Activated CD8-positive, alpha-beta T cell treated with anti-CD3 and anti-CD28 coated beads, Interleukin-2, amount 10 ng/mL, durations not matched to agents 7 days and 5 days (primary cell): ENCODE measurements at regions not wholly inside any gene's neighbourhood (a gene's known extent, or its start where the extent isn't known, plus 50 kb on each side); places are given as distances from the start of the nearest gene placed in this dataset.
A peak's percentile ranks its signal among the peaks of the same experiment; 100 is the strongest.

ENCODE experiments used
- ATAC-seq: fragments of 150-1000 bp; cut with Tn5 transposase; one replicate; pipeline ENCODE4 v1.10.0; 2021; ENCODE audit warnings: moderate library complexity
- CTCF ChIA-PET: fragments of 350-600 bp; sonication (Branson Sonifier 250); formaldehyde crosslinking; loops from one replicate; lab custom pipeline; 2021; ENCODE audit warnings: antibody characterized with exemption; lab: Charles Lee
- POLR2A ChIA-PET: fragments of 350-600 bp; sonication (Branson Sonifier 250); formaldehyde crosslinking; loops from one replicate; lab custom pipeline; 2021; ENCODE audit warnings: antibody characterized with exemption; lab: Charles Lee
- DNase-seq: peaks from one replicate; pipeline ENCODE4 v3.0.0-alpha.2; 2020
- H3K27ac Mint-ChIP-seq: one replicate; pipeline ENCODE4 v1.8.0; 2021; ENCODE audit warnings: mild to moderate bottlenecking, mixed read lengths
- H3K27me3 Mint-ChIP-seq: one replicate; pipeline ENCODE4 v1.8.0; 2021; ENCODE audit warnings: low read depth, mixed read lengths
- H3K36me3 Mint-ChIP-seq: one replicate; pipeline ENCODE4 v1.8.0; 2021; ENCODE audit warnings: low read depth, mixed read lengths
- H3K4me1 Mint-ChIP-seq: one replicate; pipeline ENCODE4 v1.8.0; 2021; ENCODE audit warnings: low read depth, mixed read lengths
- H3K4me3 Mint-ChIP-seq: one replicate; pipeline ENCODE4 v1.8.0; 2021; ENCODE audit warnings: mild to moderate bottlenecking, mixed read lengths
- H3K9me3 Mint-ChIP-seq: one replicate; pipeline ENCODE4 v1.8.0; 2022; ENCODE audit warnings: mixed read lengths; ENCODE audit not compliant: insufficient read depth

DNA sequence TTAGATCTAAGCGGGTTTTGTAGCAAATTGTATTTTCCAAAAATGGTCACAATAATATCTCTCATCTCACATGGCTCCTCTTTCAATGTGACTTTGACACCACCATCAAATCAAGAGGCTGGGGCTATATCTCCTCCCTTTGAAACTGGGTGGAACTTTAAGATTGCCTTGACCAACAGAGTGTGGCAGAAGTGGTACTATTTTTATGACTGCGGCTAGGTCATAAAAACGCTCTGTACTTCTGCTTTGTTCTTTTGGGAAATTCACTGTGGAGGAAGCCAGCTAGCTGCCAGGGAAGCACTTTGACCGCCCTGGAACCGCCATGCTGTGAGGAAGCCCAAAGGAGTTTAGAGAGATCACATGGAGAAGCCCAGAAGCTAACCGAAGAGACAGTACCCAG lies 50.7 kb upstream of the ACOT11 start:
- ChIA-PET POLR2A (no interaction called here), CTCF (no interaction called here)
- Mint-ChIP-seq H3K4me1 (peaks cover 16% of the 10 kb centered on the region), H3K4me3 (no peak overlapping the region), H3K9me3 (no peaks in the 10 kb centered on the region), H3K27ac (no peak overlapping the region), H3K36me3 (no peaks in the 10 kb centered on the region), H3K27me3 (peaks cover 43% of the 10 kb centered on the region)
- ATAC-seq (no peak), DNase-seq (no peak)

DNA sequence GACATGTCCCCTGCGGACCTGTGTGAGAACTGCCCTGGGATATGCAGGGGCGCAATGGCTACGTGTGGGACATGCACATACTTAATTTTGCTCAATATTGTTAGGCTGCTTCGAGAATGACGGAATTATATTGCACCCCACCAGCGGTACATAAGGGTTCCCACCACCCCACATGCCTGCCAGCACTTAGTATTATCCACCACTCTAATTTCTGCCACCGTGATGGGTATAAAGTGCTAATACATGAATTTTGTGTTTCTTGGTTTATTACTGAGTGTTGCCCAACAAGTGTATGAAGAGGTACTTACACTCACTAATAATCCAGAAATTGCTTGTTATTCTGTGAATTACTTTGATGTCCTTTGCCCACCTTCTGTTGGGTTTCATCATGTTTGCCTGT lies 52.1 kb upstream of the ACOT11 start:
- Mint-ChIP-seq H3K4me1 (peaks cover 14% of the 10 kb centered on the region), H3K9me3 (no peaks in the 10 kb centered on the region), H3K4me3 (no peak overlapping the region), H3K27me3 (peaks cover 40% of the 10 kb centered on the region), H3K36me3 (no peaks in the 10 kb centered on the region), H3K27ac (no peak overlapping the region)
- ChIA-PET POLR2A (no interaction called here), CTCF (no interaction called here)
- no peak for ATAC-seq
- DNase-seq: no peak

- H3K9me3 Mint-ChIP-seq: no peaks in the 10 kb centered on the region
- no peak overlapping the region for H3K27ac Mint-ChIP-seq
- no peak overlapping the region for H3K4me3 Mint-ChIP-seq
- no peaks in the 10 kb centered on the region for H3K36me3 Mint-ChIP-seq
- peaks cover 24% of the 10 kb centered on the region for H3K4me1 Mint-ChIP-seq
- ATAC-seq (no peak), DNase-seq (no peak)
- POLR2A ChIA-PET: no interaction called here
- CTCF ChIA-PET: interaction anchor here (1.4 kb wide), 1 partner anchor 133 kb away, joined by 3 read pairs; no protein-coding TSS in a partner anchor
- H3K27me3 Mint-ChIP-seq: peaks cover 33% of the 10 kb centered on the region
These were observed 54.4 kb upstream of the ACOT11 start for GRCh38 chr1:54493608-54494007.

GRCh38 chr1:54490361-54491248 lies 57.4 kb upstream of the ACOT11 start:
- Mint-ChIP-seq H3K4me3 (no peak overlapping the region), H3K27me3 (peaks cover 21% of the 10 kb centered on the region), H3K27ac (no peak overlapping the region), H3K36me3 (no peaks in the 10 kb centered on the region), H3K9me3 (no peaks in the 10 kb centered on the region), H3K4me1 (peaks cover 41% of the 10 kb centered on the region)
- no peak for ATAC-seq
- DNase-seq: no peak
- ChIA-PET CTCF (interaction anchor here (0.9 to 3.5 kb wide), 9 partner anchors 9 to 401 kb away, joined by 3 to 29 read pairs (median 9); partner anchors contain the start of genes CYB5RL, MRPL37 and SSBP3), POLR2A (no interaction called here)

DNA sequence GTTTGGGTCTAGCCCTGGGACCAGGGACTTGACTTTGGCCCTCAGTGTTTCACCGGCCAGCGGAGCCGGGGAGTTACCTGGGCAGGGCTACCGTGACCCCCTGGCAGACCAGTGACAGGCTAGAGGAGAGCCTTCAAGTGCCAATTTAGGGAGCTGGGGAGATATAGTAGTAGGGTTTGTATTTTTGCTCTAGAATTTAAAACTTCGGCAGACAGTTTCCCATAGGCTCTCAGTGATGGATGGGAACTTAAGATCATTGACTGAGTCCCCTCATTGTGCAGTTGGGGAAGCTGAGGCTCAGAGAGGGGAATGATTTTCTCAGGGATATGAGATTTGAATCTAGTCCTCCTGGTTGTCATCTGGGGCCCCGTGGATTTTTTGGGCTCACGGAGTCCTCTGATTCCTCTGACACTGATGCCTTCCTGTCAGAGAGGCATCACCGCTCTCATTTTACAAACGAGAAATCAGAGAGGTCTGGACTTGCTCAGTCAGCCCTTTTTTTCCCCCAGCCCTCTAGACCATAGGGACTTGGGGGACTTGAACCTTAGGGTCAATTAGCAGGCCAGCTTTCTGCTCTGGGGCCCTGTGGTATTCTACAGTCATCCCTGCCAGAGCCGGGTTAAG lies 58.3 kb upstream of the ACOT11 start:
- ATAC-seq (no peak), DNase-seq (no peak)
- Mint-ChIP-seq H3K4me3 (peak overlapping the region; percentile 83), H3K36me3 (no peaks in the 10 kb centered on the region), H3K9me3 (no peaks in the 10 kb centered on the region), H3K27me3 (peaks cover 21% of the 10 kb centered on the region), H3K4me1 (peaks cover 47% of the 10 kb centered on the region), H3K27ac (no peak overlapping the region)
- ChIA-PET CTCF (interaction anchor here (0.6 to 3.5 kb wide), 62 partner anchors 9 to 438 kb away, joined by 3 to 29 read pairs (median 4); partner anchors contain the start of genes CYB5RL, MRPL37, SSBP3 and TMEM59), POLR2A (interaction anchor here (1.2 to 3.5 kb wide), 2 partner anchors 83 to 95 kb away, joined by 3 to 34 read pairs; partner anchors contain the start of gene SSBP3)

GRCh38 chr1:54488779-54489626 lies 59.0 kb upstream of the ACOT11 start:
- H3K36me3 Mint-ChIP-seq: no peaks in the 10 kb centered on the region
- DNase-seq (peak; percentile 74), ATAC-seq (peak; percentile 79)
- H3K4me3 Mint-ChIP-seq: peak overlapping the region; percentile 83
- H3K4me1 Mint-ChIP-seq: peaks cover 48% of the 10 kb centered on the region
- H3K27me3 Mint-ChIP-seq: peaks cover 26% of the 10 kb centered on the region
- peak overlapping the region; percentile 68 for H3K27ac Mint-ChIP-seq
- H3K9me3 Mint-ChIP-seq: no peaks in the 10 kb centered on the region
- CTCF ChIA-PET: interaction anchor here (0.6 to 3.5 kb wide), 63 partner anchors 9 to 437 kb away, joined by 3 to 29 read pairs (median 4); partner anchors contain the start of genes CYB5RL, MRPL37, SSBP3 and TMEM59
- POLR2A ChIA-PET: interaction anchor here (1.2 to 3.5 kb wide), 2 partner anchors 82 to 94 kb away, joined by 3 to 34 read pairs; partner anchors contain the start of gene SSBP3

DNA sequence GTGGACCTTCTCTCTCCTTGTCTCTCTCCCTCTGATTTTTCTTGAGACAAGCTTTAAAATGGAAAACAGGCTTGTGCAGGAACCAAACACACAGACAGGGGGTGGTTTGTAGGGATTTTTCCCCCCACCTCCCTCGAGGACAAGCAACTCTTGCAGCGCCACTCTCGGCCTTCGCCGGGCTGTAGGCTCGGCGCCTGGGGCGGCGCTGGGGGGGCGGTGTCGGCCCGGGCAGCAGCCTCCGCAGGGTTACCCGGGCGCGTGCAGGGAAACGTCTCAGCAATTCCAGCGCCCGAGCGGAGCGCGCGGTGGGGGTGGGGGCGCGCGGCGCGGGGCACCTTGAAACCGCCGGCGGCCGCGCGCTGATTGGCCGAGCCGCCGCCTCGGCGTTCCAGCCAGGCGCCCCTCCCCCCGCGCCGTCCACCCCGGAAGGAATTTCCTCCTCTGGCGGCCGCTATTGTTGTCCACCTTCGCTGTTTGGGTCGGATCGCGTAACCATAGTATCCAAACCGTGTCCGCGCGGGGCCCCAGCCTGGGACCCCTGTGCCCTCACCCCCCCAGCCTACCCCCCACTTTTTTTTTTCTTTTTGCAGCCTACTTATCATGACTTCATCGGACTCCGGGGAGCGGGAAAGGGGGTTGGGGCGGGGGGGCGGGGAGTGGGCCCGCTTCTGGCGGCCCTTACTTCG lies 59.8 kb upstream of the ACOT11 start:
- peaks cover 27% of the 10 kb centered on the region for H3K27me3 Mint-ChIP-seq
- ATAC-seq: peak; percentile 50
- POLR2A ChIA-PET: interaction anchor here (1.2 to 3.5 kb wide), 2 partner anchors 81 to 93 kb away, joined by 3 to 34 read pairs; partner anchors contain the start of gene SSBP3
- CTCF ChIA-PET: interaction anchor here (1.0 to 3.5 kb wide), 24 partner anchors 9 to 407 kb away, joined by 3 to 29 read pairs (median 6); partner anchors contain the start of genes CYB5RL, MRPL37 and SSBP3
- peak; percentile 77 for DNase-seq
- H3K4me3 Mint-ChIP-seq: peak overlapping the region; percentile 83
- peaks cover 48% of the 10 kb centered on the region for H3K4me1 Mint-ChIP-seq
- H3K9me3 Mint-ChIP-seq: no peaks in the 10 kb centered on the region
- H3K36me3 Mint-ChIP-seq: no peaks in the 10 kb centered on the region
- peak overlapping the region; percentile 72 for H3K27ac Mint-ChIP-seq

- DNase-seq: no peak
- Mint-ChIP-seq H3K36me3 (no peaks in the 10 kb centered on the region), H3K4me1 (peaks cover 48% of the 10 kb centered on the region), H3K4me3 (peak overlapping the region; percentile 70), H3K9me3 (no peaks in the 10 kb centered on the region), H3K27ac (peak overlapping the region; percentile 76), H3K27me3 (peaks cover 27% of the 10 kb centered on the region)
- no peak for ATAC-seq
- POLR2A ChIA-PET: interaction anchor here (3.5 kb wide), 1 partner anchor 81 kb away, joined by 34 read pairs; the partner anchor contains the start of gene SSBP3
- CTCF ChIA-PET: interaction anchor here (1.1 to 3.5 kb wide), 7 partner anchors 11 to 627 kb away, joined by 4 to 29 read pairs (median 6); partner anchors contain the start of gene SSBP3
These were observed 60.4 kb upstream of the ACOT11 start for GRCh38 chr1:54487571-54488050.

GRCh38 chr1:54486907-54487306 lies 61.1 kb upstream of the ACOT11 start:
- POLR2A ChIA-PET: interaction anchor here (3.5 kb wide), 1 partner anchor 80 kb away, joined by 34 read pairs; the partner anchor contains the start of gene SSBP3
- Mint-ChIP-seq H3K4me3 (peak overlapping the region; percentile 70), H3K36me3 (no peaks in the 10 kb centered on the region), H3K27ac (no peak overlapping the region), H3K4me1 (peaks cover 50% of the 10 kb centered on the region), H3K9me3 (no peaks in the 10 kb centered on the region), H3K27me3 (peaks cover 27% of the 10 kb centered on the region)
- ATAC-seq (no peak), DNase-seq (no peak)
- CTCF ChIA-PET: interaction anchor here (0.6 to 3.5 kb wide), 12 partner anchors 10 to 627 kb away, joined by 3 to 29 read pairs (median 4); partner anchors contain the start of gene SSBP3

- POLR2A ChIA-PET: no interaction called here
- Mint-ChIP-seq H3K4me1 (peaks cover 59% of the 10 kb centered on the region), H3K27ac (no peak overlapping the region)
These were observed 62.6 kb upstream of the ACOT11 start for GRCh38 chr1:54485416-54485815.

More at GRCh38 chr1:54485416-54485815, 62.6 kb upstream of the ACOT11 start:
- H3K27me3 Mint-ChIP-seq: peaks cover 18% of the 10 kb centered on the region
- ATAC-seq (no peak), DNase-seq (no peak)
- no peaks in the 10 kb centered on the region for H3K36me3 Mint-ChIP-seq
- H3K4me3 Mint-ChIP-seq: no peak overlapping the region
- CTCF ChIA-PET: interaction anchor here (1.1 to 1.2 kb wide), 2 partner anchors 24 to 74 kb away, joined by 3 read pairs; no protein-coding TSS in a partner anchor
- no peaks in the 10 kb centered on the region for H3K9me3 Mint-ChIP-seq
